NCI-H187 treated with DMSO at 0.1 percent for 48 hours (cell line): ENCODE measurements at regions not wholly inside any gene's neighbourhood (a gene's known extent, or its start where the extent isn't known, plus 50 kb on each side); places are given as distances from the start of the nearest gene placed in this dataset.

Source experiments
- DNase-seq: peaks from one replicate; lab custom pipeline; 2025; lab: John Stamatoyannopoulos, UW

DNA sequence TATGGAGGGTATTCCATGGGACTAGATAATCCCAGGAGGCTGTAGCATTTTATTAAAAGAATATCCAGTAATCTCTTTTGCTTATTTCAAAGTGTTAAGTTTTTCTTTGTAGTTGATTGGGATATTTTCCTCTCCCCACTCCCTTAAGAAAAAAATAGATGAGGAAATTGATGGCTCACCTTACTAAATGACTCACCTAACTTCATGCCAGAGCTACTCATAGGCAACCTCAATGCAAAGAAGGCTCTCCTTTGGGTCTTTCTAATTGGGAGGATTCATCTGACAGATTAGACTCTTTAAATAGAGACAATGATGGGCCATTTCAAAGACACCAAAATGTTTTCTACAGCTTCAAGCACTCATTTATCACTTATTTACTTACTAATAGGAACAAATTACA, 528.5 kb upstream of the BTBD3 start:
- DNase-seq: no peak

DNA sequence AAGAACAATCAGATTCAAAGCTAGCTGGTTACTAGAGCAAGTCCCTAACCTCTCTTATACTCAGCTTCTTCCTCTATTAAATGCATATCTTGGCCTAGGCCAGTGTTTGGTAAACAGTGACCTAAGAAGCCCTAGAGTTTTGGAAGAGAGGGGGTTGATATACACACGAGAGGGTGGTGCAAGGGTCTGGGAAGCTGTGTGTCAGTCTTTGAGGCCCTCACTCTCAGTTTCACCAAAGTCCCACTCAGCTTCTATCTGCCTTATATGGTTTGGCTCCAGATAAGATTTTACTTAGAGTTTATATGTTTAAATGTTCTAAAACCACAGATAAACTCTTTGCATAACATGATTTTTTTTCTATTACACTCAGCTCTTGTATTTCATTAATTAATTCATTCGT, 526.1 kb upstream of the BTBD3 start:
- no peak for DNase-seq

GRCh38 chr20:11394145-11394833, 523.4 kb upstream of the BTBD3 start:
- DNase-seq: no peak

GRCh38 chr20:11395581-11395980, 522.1 kb upstream of the BTBD3 start:
- no peak for DNase-seq

GRCh38 chr20:11401988-11402387, 515.7 kb upstream of the BTBD3 start:
- no peak for DNase-seq

- no peak for DNase-seq
Observed at GRCh38 chr20:11403711-11404110, 514.0 kb upstream of the BTBD3 start.

DNA sequence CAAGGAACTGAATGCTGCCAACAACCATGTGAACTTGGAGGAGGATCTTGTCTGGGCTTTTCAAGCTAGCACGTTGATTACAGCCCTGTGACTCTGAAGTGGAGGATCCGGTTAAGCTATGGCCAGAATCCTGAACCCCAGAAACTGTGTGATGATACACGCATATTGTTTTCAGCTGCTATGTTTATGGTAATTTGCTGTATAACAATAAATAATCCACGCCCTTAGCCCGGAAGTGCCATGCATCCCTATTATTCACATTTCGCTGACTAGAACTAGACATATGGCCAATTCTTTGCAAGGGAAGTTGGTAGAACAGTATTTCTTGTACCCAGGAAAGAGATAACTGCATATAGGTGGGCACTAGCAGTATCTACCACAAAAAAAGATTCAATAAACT, 510.8 kb upstream of the BTBD3 start:
- DNase-seq: no peak

DNA sequence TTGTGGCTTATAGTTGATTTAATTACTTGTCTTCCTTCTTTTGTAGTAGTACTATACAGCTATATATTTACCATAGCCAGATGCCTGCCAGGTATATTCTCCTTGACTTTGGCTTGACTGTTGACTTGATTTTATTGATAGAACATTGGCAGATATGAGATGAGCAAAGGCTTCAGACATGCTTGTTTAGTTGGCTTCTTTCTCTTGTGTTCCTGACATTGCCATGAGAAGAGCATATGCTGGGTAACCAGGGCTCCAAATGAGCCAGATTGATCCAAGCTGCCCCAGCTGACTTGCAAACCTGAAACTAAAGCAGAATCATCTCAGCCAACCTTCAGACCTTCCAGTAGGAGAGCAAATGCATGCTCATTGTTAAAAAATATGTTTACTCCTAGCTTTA, 508.1 kb upstream of the BTBD3 start:
- no peak for DNase-seq

DNA sequence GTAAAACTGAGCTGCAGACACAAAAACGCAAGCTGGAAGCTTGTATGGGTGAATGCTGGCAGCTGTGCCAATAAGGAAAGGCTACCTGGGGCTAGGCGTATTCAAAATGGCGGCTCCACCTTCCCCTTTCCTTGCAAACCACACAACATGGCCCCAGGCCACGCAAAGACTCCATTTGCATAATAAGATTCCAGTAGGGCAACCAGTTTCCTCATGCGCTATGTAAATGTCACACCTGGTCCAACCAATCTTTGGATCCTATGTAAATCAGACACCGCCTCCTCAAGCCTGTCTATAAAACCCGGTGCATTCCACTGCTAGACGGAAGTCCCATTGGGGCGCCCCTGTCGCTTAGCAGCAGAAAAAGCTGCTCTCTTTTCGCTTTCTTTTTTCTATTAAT, 505.9 kb upstream of the BTBD3 start:
- no peak for DNase-seq

GRCh38 chr20:11426948-11427347, 490.7 kb upstream of the BTBD3 start:
- DNase-seq: no peak

DNA sequence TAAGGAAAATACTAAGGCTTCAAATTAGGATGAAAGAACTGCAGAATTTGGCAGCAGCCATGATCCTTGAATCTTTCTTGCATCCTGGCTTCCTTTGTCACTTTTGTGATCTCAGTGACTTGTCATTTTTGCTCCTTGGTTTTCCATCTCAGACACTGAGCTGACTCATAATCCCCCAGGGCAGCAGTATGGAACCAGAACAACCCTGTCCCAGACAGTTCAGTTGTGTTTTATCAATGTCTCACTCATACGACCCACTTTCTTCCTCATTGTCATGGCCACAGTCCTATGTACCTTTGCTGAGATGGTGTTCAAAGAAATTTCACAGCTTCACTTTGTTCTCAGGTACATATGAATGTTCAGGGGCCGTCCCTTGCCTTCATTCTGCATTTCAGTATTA, 488.5 kb upstream of the BTBD3 start:
- no peak for DNase-seq

DNA sequence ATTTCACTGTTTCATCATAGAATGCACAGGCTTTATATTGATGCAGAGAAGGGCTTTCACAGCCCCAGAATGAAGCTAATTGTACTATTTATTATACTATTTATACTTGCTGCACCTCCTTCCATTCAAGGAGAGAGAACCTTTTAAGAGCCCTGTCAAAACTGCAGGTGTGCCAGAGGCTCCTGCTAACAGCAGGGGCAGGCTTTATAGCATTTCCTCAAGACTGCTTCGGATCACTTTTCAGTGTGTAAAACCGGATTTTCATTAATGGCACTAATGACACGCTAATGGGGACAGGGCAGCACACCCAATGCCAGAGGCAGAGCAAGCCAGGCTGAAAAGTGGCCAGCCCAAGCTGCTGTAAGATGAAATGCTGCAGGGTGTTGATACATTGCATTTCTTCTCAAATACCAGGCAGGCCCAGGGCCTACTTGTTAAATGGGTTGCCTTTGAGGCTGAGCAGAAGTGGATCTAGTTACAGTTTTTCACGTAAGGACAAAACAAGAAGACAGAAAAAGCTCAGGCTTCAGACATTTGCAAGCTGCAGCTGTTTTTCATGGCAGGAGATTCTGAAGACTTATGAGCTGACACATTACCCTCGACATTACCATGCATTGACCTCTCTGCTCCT, 487.7 kb upstream of the BTBD3 start:
- no peak for DNase-seq

DNA sequence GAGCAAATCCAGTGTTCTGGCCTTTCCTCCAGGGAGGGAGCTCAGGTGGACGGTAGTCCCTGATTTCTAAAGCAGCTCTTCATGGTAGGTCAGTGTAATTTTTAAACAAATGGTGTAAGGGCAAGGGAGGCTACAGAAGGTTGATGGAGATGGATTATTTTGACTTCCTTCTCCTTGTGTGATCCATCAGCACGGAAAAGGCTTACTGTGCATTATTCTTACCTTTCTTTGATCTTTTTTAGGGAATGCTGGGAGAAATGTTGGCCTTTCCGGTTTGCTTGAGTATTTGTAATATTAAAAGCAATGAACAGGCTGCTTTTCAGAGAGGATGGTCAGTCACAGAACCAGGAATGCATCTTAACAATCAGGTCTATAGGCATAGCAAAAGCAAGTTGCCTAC, 487.0 kb upstream of the BTBD3 start:
- DNase-seq: no peak

GRCh38 chr20:11431621-11432020, 486.1 kb upstream of the BTBD3 start:
- DNase-seq: no peak

GRCh38 chr20:11432407-11432806, 485.3 kb upstream of the BTBD3 start:
- DNase-seq: no peak

DNA sequence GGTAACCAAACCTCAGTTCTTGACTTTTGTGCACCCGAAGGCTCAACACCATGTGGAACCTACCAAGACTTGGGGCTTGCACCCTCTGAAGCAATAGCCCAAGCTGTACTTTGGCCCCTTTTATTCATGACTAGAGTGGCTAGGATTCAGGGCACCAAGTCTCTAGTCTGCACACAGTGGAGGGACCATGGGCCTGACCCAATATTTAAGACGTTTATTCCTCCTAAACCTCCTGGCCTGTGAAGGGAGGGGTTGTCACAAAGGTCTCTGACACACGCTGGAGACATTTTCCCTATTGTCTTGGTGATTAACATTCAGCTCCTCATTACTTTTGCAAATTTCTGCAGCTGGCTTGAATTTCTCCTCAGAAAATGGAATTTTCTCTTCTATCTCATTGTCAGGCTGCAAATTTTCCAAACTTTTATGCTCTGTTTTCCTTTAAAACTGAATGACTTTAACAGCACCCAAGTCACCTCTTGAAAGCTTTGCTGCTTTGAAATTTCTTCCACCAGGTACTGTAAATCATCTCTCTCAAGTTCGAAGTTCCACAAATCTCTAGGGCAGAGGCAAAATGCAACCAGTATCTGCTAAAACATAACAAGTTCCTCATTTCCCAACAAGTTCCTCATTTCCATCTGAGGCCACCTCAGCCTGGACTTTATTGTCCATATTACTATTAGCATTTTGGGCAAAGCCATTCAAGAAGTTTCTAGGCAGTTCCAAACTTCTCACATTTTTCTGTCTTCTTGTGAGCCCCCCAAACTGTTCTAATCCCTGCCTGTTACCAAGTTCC, 481.4 kb upstream of the BTBD3 start:
- DNase-seq: no peak

DNA sequence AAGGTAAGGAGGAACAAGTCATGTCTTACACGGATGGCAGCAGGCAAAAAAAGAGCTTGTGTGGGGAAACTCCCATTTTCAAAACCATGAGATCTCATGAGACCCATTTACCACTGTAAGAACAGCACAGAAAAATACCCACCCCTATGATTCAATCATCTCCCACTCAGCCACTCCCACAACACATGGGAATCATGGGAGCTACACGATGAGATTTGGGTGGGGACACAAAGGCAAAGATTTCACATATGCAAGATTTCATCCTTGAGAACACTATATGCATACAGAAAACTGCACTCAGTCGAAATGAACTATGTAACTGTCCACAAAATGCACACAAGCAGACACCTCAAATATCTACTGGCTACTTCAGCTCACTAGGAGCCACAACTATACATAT, 480.6 kb upstream of the BTBD3 start:
- no peak for DNase-seq

GRCh38 chr20:11437611-11438380, 479.9 kb upstream of the BTBD3 start:
- no peak for DNase-seq

- DNase-seq: no peak
Observed at GRCh38 chr20:11438412-11438811, 479.3 kb upstream of the BTBD3 start.

GRCh38 chr20:11443382-11444119, 474.1 kb upstream of the BTBD3 start:
- no peak for DNase-seq

DNA sequence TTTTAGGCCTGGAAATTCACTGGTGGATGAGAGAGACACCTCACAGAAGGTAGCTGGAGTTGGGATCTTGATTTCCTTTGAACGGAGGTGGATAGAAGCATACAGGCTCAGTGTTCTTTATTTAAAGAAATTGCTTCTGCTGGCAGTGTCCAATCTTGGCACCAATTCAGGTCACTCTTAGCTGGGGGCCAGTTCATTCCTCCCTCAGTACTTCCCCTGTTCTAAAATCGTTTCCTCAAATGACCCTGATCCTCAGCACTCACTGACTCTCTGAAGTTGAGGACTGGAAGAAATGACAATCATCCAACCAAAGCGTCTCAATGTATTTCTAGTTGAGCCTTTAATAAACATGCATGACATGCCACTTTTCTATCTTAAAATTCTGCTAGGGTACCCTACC, 472.5 kb upstream of the BTBD3 start:
- DNase-seq: no peak

GRCh38 chr20:11445891-11446290, 471.8 kb upstream of the BTBD3 start:
- no peak for DNase-seq
